ENCODE measurements at regions not wholly inside any gene's neighbourhood (a gene's known extent, or its start where the extent isn't known, plus 50 kb on each side); places are given as distances from the start of the nearest gene placed in this dataset.
A peak's percentile ranks its signal among the peaks of the same experiment; 100 is the strongest.

GRCh38 chrX:49773993-49774392 lies 55.1 kb upstream of the PAGE4 start:
- DNase-seq: no peak

- DNase-seq: no peak
Observed at GRCh38 chrX:49767236-49767635, 61.9 kb upstream of the PAGE4 start.

- DNase-seq: no peak
Observed at GRCh38 chrX:49762175-49762720, 66.5 kb upstream of the PAGE1 start.

- DNase-seq: peak in 1 of 2 experiments; percentile 1
Observed at GRCh38 chrX:49761481-49761880, 65.7 kb upstream of the PAGE1 start.

- DNase-seq: no peak
Observed at GRCh38 chrX:49760290-49760890, 64.6 kb upstream of the PAGE1 start.

GRCh38 chrX:49756692-49757091 lies 60.9 kb upstream of the PAGE1 start:
- DNase-seq: no peak

GRCh38 chrX:49754233-49754857 lies 58.6 kb upstream of the PAGE1 start:
- DNase-seq: peak; percentile 16 to 27

GRCh38 chrX:49753691-49754090 lies 57.9 kb upstream of the PAGE1 start:
- DNase-seq: no peak

GRCh38 chrX:49748211-49748956 lies 52.6 kb upstream of the PAGE1 start:
- no peak for DNase-seq

GRCh38 chrX:49746306-49746705 lies 50.5 kb upstream of the PAGE1 start:
- no peak for DNase-seq
